ENCODE measurements at regions not wholly inside any gene's neighbourhood (a gene's known extent, or its start where the extent isn't known, plus 50 kb on each side); places are given as distances from the start of the nearest gene placed in this dataset.

GRCh38 chr14:101428409-101428808 is 132.9 kb upstream of the DIO3 start:
- Histone ChIP-seq H3K4me3 (ENCODE audit: insufficient read depth, low read depth, low read length) (no peak overlapping the region), H3K36me3 (replicated peaks; ENCODE audit: control insufficient read depth, insufficient read depth, low read length) (no peaks in the 10 kb centered on the region), H3K27me3 (ENCODE audit: control insufficient read depth, insufficient read depth, low read length) (no peaks in the 10 kb centered on the region)
- no peak for DNase-seq

GRCh38 chr14:101435546-101435945 is 125.7 kb upstream of the DIO3 start:
- Histone ChIP-seq H3K27me3 (ENCODE audit: control insufficient read depth, insufficient read depth, low read length) (no peaks in the 10 kb centered on the region), H3K4me3 (ENCODE audit: insufficient read depth, low read depth, low read length) (no peak overlapping the region), H3K36me3 (replicated peaks; ENCODE audit: control insufficient read depth, insufficient read depth, low read length) (no peaks in the 10 kb centered on the region)
- DNase-seq, result no peak

GRCh38 chr14:101439023-101439422 is 122.3 kb upstream of the DIO3 start:
- no peaks in the 10 kb centered on the region for H3K36me3 ChIP-seq (replicated peaks; ENCODE audit: control insufficient read depth, insufficient read depth, low read length)
- H3K4me3 ChIP-seq (ENCODE audit: insufficient read depth, low read depth, low read length), result no peak overlapping the region
- no peaks in the 10 kb centered on the region for H3K27me3 ChIP-seq (ENCODE audit: control insufficient read depth, insufficient read depth, low read length)

GRCh38 chr14:101440496-101440895 is 120.8 kb upstream of the DIO3 start:
- Histone ChIP-seq H3K4me3 (ENCODE audit: insufficient read depth, low read depth, low read length) (no peak overlapping the region), H3K36me3 (replicated peaks; ENCODE audit: control insufficient read depth, insufficient read depth, low read length) (no peaks in the 10 kb centered on the region), H3K27me3 (ENCODE audit: control insufficient read depth, insufficient read depth, low read length) (no peaks in the 10 kb centered on the region)
- no peak for DNase-seq

More at GRCh38 chr14:101439023-101439422, 122.3 kb upstream of the DIO3 start:
- DNase-seq, result no peak

- Histone ChIP-seq H3K36me3 (replicated peaks; ENCODE audit: control insufficient read depth, insufficient read depth, low read length) (no peaks in the 10 kb centered on the region), H3K4me3 (ENCODE audit: insufficient read depth, low read depth, low read length) (no peak overlapping the region), H3K27me3 (ENCODE audit: control insufficient read depth, insufficient read depth, low read length) (no peaks in the 10 kb centered on the region)
- no peak for DNase-seq
Measured at GRCh38 chr14:101441710-101442109, 119.6 kb upstream of the DIO3 start.

- H3K4me3 ChIP-seq (ENCODE audit: insufficient read depth, low read depth, low read length), result no peak overlapping the region
- DNase-seq, result no peak
- no peaks in the 10 kb centered on the region for H3K36me3 ChIP-seq (replicated peaks; ENCODE audit: control insufficient read depth, insufficient read depth, low read length)
- no peaks in the 10 kb centered on the region for H3K27me3 ChIP-seq (ENCODE audit: control insufficient read depth, insufficient read depth, low read length)
Measured at GRCh38 chr14:101442451-101442850, 118.8 kb upstream of the DIO3 start.

- no peaks in the 10 kb centered on the region for H3K27me3 ChIP-seq (ENCODE audit: control insufficient read depth, insufficient read depth, low read length)
- H3K4me3 ChIP-seq (ENCODE audit: insufficient read depth, low read depth, low read length), result no peak overlapping the region
- no peak for DNase-seq
- H3K36me3 ChIP-seq (replicated peaks; ENCODE audit: control insufficient read depth, insufficient read depth, low read length), result no peaks in the 10 kb centered on the region
Measured at GRCh38 chr14:101444116-101444515, 117.2 kb upstream of the DIO3 start.

- Histone ChIP-seq H3K27me3 (ENCODE audit: control insufficient read depth, insufficient read depth, low read length) (no peaks in the 10 kb centered on the region), H3K36me3 (replicated peaks; ENCODE audit: control insufficient read depth, insufficient read depth, low read length) (no peaks in the 10 kb centered on the region), H3K4me3 (ENCODE audit: insufficient read depth, low read depth, low read length) (no peak overlapping the region)
- DNase-seq, result no peak
Measured at GRCh38 chr14:101445278-101445677, 116.0 kb upstream of the DIO3 start.

- no peak for DNase-seq
- Histone ChIP-seq H3K36me3 (replicated peaks; ENCODE audit: control insufficient read depth, insufficient read depth, low read length) (no peaks in the 10 kb centered on the region), H3K4me3 (ENCODE audit: insufficient read depth, low read depth, low read length) (no peak overlapping the region), H3K27me3 (ENCODE audit: control insufficient read depth, insufficient read depth, low read length) (no peaks in the 10 kb centered on the region)
Measured at GRCh38 chr14:101446387-101446969, 114.8 kb upstream of the DIO3 start.

- no peak for DNase-seq
- Histone ChIP-seq H3K4me3 (ENCODE audit: insufficient read depth, low read depth, low read length) (no peak overlapping the region), H3K36me3 (replicated peaks; ENCODE audit: control insufficient read depth, insufficient read depth, low read length) (no peaks in the 10 kb centered on the region), H3K27me3 (ENCODE audit: control insufficient read depth, insufficient read depth, low read length) (no peaks in the 10 kb centered on the region)
Measured at GRCh38 chr14:101449114-101449513, 112.2 kb upstream of the DIO3 start.

GRCh38 chr14:101451166-101451565 is 110.1 kb upstream of the DIO3 start:
- DNase-seq, result peak; percentile 8
- H3K36me3 ChIP-seq (replicated peaks; ENCODE audit: control insufficient read depth, insufficient read depth, low read length), result no peaks in the 10 kb centered on the region
- no peak overlapping the region for H3K4me3 ChIP-seq (ENCODE audit: insufficient read depth, low read depth, low read length)
- peaks cover 6% of the 10 kb centered on the region; the same call in 1 of the 2 replicates for H3K27me3 ChIP-seq (ENCODE audit: control insufficient read depth, insufficient read depth, low read length)

GRCh38 chr14:101453225-101453624 is 108.1 kb upstream of the DIO3 start:
- Histone ChIP-seq H3K36me3 (replicated peaks; ENCODE audit: control insufficient read depth, insufficient read depth, low read length) (no peaks in the 10 kb centered on the region), H3K27me3 (ENCODE audit: control insufficient read depth, insufficient read depth, low read length) (peaks cover 24% of the 10 kb centered on the region), H3K4me3 (ENCODE audit: insufficient read depth, low read depth, low read length) (no peak overlapping the region)
- DNase-seq, result no peak

GRCh38 chr14:101454229-101454628 is 107.1 kb upstream of the DIO3 start:
- Histone ChIP-seq H3K4me3 (ENCODE audit: insufficient read depth, low read depth, low read length) (no peak overlapping the region), H3K27me3 (ENCODE audit: control insufficient read depth, insufficient read depth, low read length) (peaks cover 34% of the 10 kb centered on the region), H3K36me3 (replicated peaks; ENCODE audit: control insufficient read depth, insufficient read depth, low read length) (no peaks in the 10 kb centered on the region)
- DNase-seq, result no peak

- Histone ChIP-seq H3K27me3 (ENCODE audit: control insufficient read depth, insufficient read depth, low read length) (peaks cover 48% of the 10 kb centered on the region), H3K36me3 (replicated peaks; ENCODE audit: control insufficient read depth, insufficient read depth, low read length) (no peaks in the 10 kb centered on the region), H3K4me3 (ENCODE audit: insufficient read depth, low read depth, low read length) (no peak overlapping the region; the same call in 1 of the 2 replicates)
- peak; percentile 75 for DNase-seq
Measured at GRCh38 chr14:101456246-101457175, 104.8 kb upstream of the DIO3 start.

GRCh38 chr14:101457301-101457935 is 103.9 kb upstream of the DIO3 start:
- H3K4me3 ChIP-seq (ENCODE audit: insufficient read depth, low read depth, low read length), result no peak overlapping the region; the same call in 1 of the 2 replicates

More at GRCh38 chr14:101457301-101457935, 103.9 kb upstream of the DIO3 start:
- Histone ChIP-seq H3K36me3 (replicated peaks; ENCODE audit: control insufficient read depth, insufficient read depth, low read length) (no peaks in the 10 kb centered on the region), H3K27me3 (ENCODE audit: control insufficient read depth, insufficient read depth, low read length) (peaks cover 48% of the 10 kb centered on the region)
- DNase-seq, result peak; percentile 83
